ENCODE measurements at regions not wholly inside any gene's neighbourhood (a gene's known extent, or its start where the extent isn't known, plus 50 kb on each side); places are given as distances from the start of the nearest gene placed in this dataset.

DNA sequence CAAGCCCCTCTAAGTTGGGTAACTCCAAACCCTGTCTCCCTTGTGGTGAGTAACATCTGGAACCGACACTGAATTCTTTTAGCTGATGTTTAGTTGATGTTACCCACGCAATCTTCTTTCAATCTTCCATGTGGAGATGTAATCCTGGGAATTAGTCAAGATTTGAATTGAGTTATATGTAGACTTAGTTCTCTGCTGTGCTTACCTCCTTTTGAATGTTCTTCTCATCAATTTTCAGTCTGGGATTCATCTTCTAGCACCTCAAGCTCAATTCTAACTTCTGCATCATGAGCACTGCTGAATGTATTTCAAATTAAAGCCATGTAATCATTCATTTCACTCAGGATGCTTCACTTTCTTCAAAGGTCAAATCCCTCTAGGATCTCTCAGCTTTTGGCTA, 270.6 kb downstream of the FAM170A start:
- no peaks in the 10 kb centered on the region for H3K9me1 ChIP-seq (ENCODE audit: insufficient read depth, low read length)
- H2BK20ac ChIP-seq (ENCODE audit: low read depth, low read length), result no peak overlapping the region
- H4K8ac ChIP-seq (ENCODE audit: low read depth in 2 of 2, low read length in 2 of 2), result no peak overlapping the region
- dilution Hi-C loops (cut with HindIII; ENCODE audit: low sequenced_read_pairs, unreplicated experiment), result no loop called here
- ChIA-PET POLR2A (ENCODE audit: unreplicated experiment) (no interaction called here), CTCF (no interaction called here)
- no peak overlapping the region for H3K4me2 ChIP-seq (ENCODE audit: low read depth, low read length)
- no peak overlapping the region for H2AFZ ChIP-seq (replicated peaks; ENCODE audit: low read length, poor library complexity)
- no CpG with 5 or more reads among the region's 2 CpGs for whole genome bisulfite sequencing, 2 experiments (ENCODE audit: extremely low coverage in 2 of 2, insufficient read length in 1 of 2)
- H2AK5ac ChIP-seq (ENCODE audit: low read depth, low read length), result no peak overlapping the region
- no peaks in the 10 kb centered on the region for H3K79me1 ChIP-seq (ENCODE audit: low read depth in 1 of 2, low read length in 2 of 2)
- H3K27ac ChIP-seq (ENCODE audit: insufficient read depth, low read length), result no peak overlapping the region
- H3K56ac ChIP-seq (ENCODE audit: extremely low read depth, insufficient read depth, low read length), result no peak overlapping the region
- H3K18ac ChIP-seq (ENCODE audit: low read depth, low read length), result no peak overlapping the region
- no peaks in the 10 kb centered on the region for H3K9me3 ChIP-seq (ENCODE audit: control insufficient read depth, insufficient read depth, low read length)
- intact Hi-C loops (cut with micrococcal nuclease), result no loop called here
- no peaks in the 10 kb centered on the region for H3K36me3 ChIP-seq (ENCODE audit: control insufficient read depth, insufficient read depth, low read length)
- H4K91ac ChIP-seq (ENCODE audit: insufficient read depth, low read depth, low read length), result no peak overlapping the region
- H4K5ac ChIP-seq (ENCODE audit: low read depth, low read length), result no peak overlapping the region
- no peaks in the 10 kb centered on the region for H3K27me3 ChIP-seq (ENCODE audit: control insufficient read depth, insufficient read depth, low read length)
- H3K4me1 ChIP-seq (ENCODE audit: control insufficient read depth, insufficient read depth, low read length), result no peaks in the 10 kb centered on the region
- no peaks in the 10 kb centered on the region for H4K20me1 ChIP-seq (ENCODE audit: insufficient read depth, low read length)
- no peak for TF ChIP-seq POLR2A (IDR thresholded peaks at IDR 0.05; ENCODE audit: low read depth, low read length)
- no peak for TF ChIP-seq BHLHE40 (IDR thresholded peaks at IDR 0.05; ENCODE audit: low read depth, low read length)
- TF ChIP-seq SMC3 (IDR thresholded peaks at IDR 0.05; ENCODE audit: low read depth, low read length), result no peak
- TF ChIP-seq CHD1 (IDR thresholded peaks at IDR 0.05; ENCODE audit: low read depth, low read length), result no peak
- no peak for TF ChIP-seq MAFK (IDR thresholded peaks at IDR 0.05; ENCODE audit: low read depth, low read length)
- TF ChIP-seq NFE2L2 (IDR thresholded peaks at IDR 0.05; ENCODE audit: low read depth, low read length), result no peak
- H2BK5ac ChIP-seq (ENCODE audit: low read depth, low read length, poor library complexity, severe bottlenecking), result no peak overlapping the region
- H3K9ac ChIP-seq (ENCODE audit: low read depth, low read length), result no peak overlapping the region
- no peak overlapping the region for H3K4me3 ChIP-seq (ENCODE audit: insufficient read depth, low read depth, low read length)
- H2BK15ac ChIP-seq (ENCODE audit: low read depth, low read length), result no peak overlapping the region
- no peak overlapping the region for H3K23ac ChIP-seq (ENCODE audit: low read depth, low read length)
- no peak overlapping the region for H3K4ac ChIP-seq (ENCODE audit: low read depth, low read length)
- no peak overlapping the region for H3K14ac ChIP-seq (replicated peaks; ENCODE audit: low read depth, low read length)
- in situ Hi-C loops (cut with MboI; ENCODE audit: low sequenced_read_pairs), result no loop called here
- DNase-seq (no peak), ATAC-seq (ENCODE audit: low read depth) (no peak)
- no peak overlapping the region for H2AK9ac ChIP-seq (replicated peaks; ENCODE audit: low read depth, low read length, poor library complexity)
- no TSS peak for BruUV-seq (replicated peaks)
- H2BK120ac ChIP-seq (ENCODE audit: low read depth, low read length), result no peak overlapping the region
